Stimulated activated CD4-positive, alpha-beta T cell treated with anti-CD3 and anti-CD28 coated beads, Interleukin-15, amount 100 ng/mL, for 48 hours (primary cell): ENCODE measurements at regions not wholly inside any gene's neighbourhood (a gene's known extent, or its start where the extent isn't known, plus 50 kb on each side); places are given as distances from the start of the nearest gene placed in this dataset.
A peak's percentile ranks its signal among the peaks of the same experiment; 100 is the strongest.
"Not testable (repeated sequence)": the region's sequence is repeated elsewhere in the genome, so short reads cannot be mapped to it uniquely, and the experiment has no call there.

Experiments used
- DNase-seq, 2 donors: peaks; one replicate each; pipeline ENCODE4 v3.0.0-alpha.2; 2020; ENCODE audit warnings: low read depth in 2 of 2

DNA sequence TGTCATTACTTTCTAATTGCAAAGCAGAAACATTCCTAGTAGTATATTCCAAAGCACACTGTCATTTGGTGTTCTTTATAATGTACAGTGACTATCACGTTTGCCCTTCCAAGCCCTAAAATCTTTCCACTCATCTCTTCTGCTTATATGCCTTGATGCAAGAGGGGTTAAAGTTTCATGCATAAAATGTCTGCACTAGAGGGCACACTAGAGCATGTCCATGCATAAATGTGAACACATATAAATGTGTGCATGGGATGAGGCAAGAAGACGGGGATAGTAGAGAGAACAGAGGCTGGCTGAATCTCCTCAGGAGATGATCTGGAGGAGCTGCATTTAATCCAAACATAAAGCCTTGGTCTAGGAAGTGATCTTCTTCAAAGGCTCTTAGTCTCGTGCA is 352.8 kb downstream of the BCL2L11 start:
- DNase-seq, result not testable (repeated sequence)

DNA sequence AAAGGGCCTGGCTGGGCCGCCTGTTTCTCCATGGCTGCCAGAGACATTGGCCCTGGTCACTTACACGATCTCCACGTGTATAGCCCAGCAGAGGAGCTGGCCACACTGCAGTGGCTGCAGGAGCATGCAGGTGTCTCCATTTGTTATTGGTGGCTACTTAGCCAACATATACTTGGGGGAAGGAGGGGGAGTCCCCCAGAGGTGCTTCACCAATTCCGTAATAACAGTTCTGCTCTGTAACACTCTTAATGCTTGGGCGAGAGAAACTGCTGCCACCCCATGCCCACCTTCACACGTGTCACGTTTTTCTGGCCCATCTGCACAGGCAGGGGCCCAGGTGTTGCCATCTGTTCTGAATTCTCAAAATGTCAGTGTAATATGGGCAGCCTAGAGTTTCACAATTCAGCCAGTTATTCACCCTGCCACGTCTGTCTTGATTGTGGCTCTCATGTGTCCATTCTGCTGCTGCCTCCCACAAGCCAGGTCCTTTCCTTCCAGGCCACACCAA is 353.5 kb downstream of the BCL2L11 start:
- not testable (repeated sequence) for DNase-seq

DNA sequence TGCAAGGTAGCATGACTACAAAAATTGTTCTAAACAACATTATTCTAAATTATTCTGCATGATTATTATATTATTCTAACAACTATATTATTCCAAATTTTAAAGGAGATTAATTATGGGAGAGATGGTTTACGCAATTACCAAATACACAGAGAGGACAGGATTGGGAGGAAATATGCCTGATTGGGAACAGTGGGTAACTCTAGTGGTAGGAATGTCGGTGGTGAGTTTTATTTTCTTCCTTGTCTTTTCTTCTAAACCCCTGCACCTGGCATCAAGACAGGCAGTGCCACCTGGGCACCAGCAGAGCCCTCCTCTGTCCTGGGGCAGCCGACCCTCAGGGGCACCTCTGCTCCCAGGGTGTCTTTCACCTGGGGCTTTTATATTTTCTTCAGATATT is 357.6 kb downstream of the BCL2L11 start:
- not testable (repeated sequence) for DNase-seq

DNA sequence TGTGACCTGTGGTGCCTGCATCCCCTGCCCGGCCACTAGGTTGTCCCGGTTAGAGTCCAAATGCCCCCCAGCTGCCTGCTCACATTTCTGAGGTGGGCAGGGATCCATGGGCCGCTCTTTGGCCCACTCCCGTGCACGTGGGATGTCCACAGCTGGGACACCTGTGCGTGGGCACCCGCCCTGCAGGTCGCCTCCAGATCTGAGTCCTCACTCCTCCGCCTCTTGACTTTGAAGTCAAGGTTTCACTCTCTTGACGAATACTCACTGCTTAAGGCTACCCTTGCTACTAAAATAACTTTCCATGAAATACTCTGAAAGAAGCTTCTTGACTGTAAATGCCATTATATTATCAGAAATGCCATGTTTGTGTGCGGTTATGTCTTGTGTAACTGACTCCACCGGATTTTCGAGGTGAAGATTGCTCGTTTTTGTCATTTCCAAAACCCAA is 358.2 kb downstream of the BCL2L11 start:
- DNase-seq, result not testable (repeated sequence)

DNA sequence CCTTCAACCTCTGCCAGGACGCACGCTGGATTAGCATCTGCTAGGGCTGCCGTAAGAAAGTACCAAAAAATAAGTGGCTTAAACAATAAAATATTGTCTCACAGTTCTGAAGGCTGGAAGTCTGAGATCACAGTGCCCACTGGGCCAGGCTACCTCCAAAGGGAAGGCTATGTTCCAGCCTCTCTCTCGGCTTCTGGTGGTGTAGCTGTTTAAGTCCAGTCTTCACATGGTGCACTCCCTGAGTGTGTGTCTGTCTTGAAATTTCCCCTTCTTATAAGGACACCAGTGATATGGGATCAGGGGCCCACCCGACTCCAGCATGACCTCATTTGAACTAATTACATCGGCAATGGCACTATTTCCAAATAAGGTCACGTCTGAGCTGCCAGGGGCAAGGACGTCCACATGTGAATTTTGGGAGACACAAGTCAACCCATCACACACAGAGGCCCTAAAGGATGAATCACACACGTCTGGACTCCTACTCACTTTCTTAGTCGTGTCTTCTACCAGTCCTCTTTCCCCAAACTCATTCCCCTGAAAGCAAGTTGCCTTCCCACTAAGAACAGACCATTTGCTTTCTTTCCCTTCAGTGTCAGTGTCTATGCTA is 359.4 kb downstream of the BCL2L11 start:
- DNase-seq, result peak in 1 of 2 donors; percentile 60

DNA sequence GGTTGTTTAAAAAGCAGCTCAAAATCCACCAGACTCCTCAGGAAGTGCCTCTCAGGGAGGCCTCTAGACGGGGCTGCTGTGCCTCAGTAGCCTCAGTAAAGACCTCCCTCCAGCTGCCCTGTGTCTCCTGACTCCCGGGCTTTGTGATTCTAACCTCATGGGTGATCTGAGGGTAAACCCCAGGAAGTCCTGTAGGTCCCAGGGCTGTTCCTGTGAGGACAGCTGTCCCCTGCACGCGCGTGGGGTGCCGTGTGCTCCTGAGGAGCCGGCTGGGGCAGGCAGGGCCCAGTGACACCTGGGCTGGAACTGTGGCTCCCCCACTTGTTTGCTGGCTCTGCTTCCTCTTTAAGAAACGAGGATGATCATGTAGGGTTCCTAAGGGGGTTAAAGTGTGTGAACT is 359.9 kb downstream of the BCL2L11 start:
- not testable (repeated sequence) for DNase-seq

DNA sequence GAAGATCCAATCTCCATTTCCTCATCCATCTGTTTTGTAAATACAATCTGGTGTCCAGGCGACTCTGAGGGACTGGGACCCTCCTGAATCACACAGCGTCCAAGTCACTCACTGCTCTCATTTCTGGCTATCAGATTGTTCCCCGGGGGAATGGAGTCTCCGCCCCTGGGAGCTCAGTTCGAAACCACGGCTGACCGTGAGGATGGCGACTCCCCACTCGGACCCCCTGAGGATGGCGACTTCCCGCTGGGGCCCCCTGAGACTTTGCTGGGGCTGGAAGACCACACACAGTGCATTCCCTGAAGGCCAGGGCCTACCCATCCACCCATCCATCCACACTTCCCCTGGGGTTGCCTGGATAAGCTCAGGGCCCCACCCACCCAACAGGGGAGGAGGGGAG is 360.5 kb downstream of the BCL2L11 start:
- DNase-seq, result not testable (repeated sequence)

DNA sequence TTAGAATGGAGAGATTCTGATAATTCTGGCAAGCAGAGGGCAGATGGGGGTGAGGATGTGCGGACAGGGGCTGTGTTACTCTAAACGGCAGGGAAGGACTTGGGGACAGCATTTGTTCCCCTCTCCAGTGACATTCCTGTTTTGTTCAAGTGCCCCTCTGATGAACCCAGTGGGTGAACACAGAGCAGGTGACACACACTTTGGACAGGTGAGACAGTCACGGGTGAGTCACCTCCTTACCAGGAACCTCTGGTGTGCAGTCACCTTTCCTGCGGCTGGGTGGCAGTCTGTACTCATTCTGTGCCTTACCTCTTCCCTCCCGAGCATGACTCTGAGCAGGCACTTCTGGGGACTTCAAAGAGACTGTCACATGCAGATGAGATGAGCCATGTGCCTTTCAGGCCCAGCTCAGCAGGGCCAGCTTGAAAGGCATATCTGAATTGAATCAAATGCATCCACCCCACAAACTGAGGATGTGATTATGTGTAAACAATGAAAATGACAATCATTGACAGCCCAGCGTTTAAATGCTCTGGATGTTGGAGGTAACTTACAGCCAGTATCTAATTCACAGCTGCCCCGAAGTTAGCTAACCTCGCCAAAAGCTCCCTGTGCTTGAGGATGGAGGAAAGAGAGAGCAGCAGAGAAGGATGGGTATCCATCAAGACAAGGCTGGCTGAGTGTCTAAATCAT is 362.4 kb downstream of the BCL2L11 start:
- DNase-seq, result not testable (repeated sequence)

DNA sequence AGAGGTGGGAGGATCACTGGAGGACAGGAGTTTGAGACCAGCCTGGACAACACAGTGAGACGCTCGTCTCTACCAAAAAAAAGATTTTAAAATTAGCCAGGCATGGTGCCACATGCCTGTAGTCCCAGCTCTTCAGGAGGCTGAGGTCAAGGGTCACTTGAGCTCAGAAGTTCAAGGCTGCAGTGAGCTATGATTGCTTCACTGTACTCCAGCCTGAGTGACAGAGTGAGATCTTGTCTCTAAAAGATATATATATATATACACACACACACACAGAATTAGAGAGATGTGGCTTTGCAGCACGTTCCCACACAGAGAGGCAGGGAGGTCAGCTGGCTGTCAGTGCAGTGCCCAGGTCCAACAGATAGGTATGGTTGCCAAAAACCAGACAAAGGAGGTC is 363.4 kb downstream of the BCL2L11 start:
- DNase-seq, result not testable (repeated sequence)

DNA sequence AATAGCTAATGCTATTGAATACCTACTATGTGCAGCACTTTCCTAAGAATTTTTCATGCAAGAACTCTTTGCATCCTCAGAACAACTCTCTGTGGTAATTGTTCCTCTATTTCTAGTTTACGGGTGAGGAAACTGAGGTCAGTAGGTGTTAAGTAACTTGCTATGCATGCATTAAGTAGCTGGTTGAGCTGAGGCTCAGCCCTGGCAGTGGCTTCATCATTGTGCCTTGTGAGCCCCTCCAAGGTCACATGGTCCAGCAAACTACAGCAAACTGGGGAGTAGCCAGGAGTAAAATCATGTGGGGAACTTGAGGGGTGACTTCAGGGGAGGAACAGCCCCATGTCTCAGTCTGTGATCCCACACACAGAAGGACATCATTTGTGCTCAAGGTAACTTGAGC is 365.2 kb downstream of the BCL2L11 start:
- not testable (repeated sequence) for DNase-seq

DNA sequence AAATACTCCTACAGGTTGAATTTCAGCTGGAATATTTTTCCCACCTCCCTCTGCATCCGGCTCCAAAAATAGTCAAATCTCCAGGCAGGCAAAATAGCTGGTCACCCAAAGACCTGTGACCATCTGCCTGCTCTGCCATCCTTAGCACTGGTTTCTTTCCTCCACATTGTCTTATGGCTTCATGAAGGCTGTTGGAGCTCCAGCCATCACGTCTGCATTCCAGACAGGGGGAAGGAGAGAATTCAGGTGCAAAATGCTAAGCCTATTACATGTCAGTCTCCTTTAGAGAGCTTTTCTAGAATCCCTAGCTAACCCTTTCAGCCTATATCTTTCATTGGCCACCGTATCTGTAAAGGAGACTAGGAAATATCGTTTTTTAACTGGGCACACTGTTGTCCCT is 367.7 kb downstream of the BCL2L11 start:
- DNase-seq, result not testable (repeated sequence)

DNA sequence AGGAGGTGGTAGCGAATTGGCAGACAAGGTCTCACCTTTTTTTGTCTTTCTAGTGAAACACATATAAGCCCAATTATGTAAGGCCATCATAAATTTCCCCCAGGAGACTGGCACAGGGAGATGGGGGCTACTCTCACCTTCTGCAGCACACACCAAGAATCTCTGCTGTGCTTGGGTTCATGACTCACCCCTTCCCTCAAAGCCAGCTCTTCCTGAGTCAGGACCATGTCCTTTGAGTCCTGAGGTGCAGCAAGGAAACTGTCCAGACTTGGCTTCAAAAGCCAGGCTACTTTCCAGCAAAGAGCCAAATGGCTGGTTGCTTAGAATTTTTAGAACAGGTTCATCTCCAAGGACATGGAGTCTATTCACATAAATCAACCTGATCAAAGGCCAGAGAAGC is 368.7 kb downstream of the BCL2L11 start:
- DNase-seq, result not testable (repeated sequence)

DNA sequence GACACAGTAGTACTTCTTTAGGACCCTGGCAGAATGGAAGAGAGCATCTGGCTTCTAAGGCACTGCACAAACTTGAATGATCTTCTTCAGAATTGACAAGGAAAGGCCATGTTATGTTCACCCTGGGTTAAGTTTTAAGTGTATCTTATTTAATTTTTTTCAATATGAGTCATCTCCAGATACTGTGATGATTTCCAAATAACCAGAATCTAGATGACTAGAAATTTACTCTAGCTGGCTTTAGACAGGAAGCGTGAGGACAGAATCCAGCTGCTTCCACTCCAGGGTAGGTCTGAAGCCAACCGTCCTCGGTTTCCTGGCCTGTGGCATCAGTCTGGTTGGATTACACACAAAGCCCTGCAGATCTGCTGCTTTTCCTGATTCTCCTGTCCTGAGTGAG is 370.5 kb downstream of the BCL2L11 start:
- not testable (repeated sequence) for DNase-seq

DNA sequence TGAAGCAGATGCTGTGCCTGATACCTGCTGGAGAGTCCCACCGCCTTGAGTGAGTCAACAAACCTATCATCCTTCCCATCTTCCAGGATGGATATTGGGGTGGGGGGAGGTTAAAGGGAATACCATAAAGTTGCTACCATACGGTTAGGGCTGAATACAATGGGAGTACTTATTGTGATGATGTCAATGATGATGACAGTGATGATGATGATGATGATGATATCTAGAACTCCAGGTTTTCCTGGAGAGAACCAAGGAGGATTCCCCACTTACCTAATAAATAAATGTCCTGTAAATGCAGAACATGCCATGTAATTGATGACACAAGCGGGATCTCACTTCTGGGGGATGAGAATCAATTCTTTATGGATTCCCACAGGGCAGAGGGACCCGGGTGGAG is 370.9 kb downstream of the BCL2L11 start:
- DNase-seq, result not testable (repeated sequence)

DNA sequence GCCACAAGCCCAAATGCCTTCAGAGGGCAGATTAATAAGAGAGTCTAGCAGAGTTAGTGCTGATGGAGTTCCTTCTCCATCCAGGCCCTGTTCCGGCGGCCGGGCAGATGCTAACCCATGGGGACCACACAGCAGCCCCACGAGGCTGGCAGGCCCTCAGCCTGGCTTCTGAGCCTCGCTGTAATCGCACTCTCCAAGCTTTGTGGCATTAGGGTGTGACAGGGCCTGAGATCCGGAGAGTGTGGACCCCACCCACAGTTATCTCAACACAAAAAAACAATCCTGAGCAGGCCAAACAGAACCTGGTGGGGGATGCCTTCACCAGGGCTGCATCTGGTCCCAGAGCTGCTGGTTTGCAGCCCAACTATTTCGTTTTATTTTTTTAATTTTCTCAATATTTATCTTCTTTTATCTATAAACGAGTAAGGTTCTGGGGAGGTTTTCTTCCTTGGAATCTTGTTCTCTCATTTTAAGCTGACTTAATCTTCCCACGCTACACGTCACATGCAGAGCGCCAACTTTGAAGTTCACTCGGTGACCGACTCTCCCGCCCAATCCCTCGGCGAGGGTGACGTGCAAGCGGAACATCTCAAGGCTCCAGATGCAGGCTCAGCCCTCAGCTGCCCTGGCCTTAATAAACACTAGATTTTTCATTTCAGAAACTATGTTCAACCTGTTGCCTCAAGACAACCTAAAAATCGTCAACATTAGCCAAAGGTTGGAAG is 372.4 kb downstream of the BCL2L11 start:
- not testable (repeated sequence) for DNase-seq

DNA sequence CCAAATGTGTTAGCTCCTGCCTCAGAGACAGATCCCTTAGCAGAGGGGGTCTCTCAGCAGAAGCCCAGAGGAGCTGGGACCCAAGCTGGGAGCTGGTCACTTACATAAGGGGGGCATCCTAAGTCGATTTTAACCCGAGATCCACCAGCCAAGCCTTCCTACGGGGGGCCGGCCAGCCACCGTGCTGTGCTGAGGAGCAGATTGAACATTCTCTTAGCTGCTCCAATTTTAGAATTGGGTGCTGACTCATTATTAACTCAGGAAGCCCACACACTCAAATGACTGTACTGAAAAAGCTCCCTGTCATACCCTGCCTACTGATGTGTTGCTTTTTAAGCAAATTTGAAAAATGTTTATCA is 373.0 kb downstream of the BCL2L11 start:
- not testable (repeated sequence) for DNase-seq

DNA sequence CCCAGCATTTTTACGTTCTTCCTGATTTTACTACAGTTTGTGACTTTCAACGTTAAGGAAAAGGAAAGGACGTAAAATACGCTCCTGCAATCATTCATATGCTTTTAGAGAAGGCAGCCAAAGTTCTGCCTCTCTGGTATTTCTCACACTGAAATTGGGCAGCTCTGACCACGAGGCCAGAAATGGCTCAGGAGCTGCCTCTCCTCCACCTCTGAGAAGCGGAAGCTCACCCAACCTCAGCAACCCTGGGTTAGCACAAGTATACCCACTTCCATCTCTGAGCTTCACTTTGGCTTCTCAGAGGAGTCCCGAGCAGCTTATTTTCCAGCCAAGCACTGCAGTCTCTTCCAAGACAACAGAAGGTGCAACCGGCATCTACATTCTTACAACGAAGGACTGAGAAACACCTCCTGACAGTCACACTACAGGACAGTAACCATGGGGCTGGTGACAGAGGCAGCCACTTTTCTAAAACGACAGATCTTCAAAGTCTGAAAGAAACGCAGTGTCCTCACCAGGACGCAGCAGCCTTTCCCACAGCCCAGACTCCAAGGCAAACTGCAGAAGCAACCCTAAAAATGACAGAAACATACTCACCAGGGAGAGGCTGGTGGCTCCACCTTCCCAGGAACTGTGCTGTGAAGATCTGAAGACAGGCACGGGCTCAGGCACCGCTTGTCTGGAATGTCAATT is 373.7 kb downstream of the BCL2L11 start:
- DNase-seq, result not testable (repeated sequence)

DNA sequence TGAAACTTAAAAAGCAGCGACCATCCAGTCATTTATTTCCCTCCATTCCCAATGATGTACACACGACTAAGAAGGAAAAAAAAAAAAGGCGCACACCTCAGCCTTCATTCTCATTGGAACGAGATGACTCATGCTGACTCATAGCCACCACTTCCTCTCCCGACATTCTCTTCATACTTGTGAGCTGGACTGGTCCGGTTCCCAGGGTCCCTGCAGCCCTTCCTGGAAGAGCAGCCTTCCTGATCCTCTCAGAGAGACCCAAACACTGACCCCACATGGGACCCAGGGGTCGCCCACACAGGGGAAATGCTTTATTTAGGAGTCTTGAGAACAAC is 374.2 kb downstream of the BCL2L11 start:
- DNase-seq, result not testable (repeated sequence)

DNA sequence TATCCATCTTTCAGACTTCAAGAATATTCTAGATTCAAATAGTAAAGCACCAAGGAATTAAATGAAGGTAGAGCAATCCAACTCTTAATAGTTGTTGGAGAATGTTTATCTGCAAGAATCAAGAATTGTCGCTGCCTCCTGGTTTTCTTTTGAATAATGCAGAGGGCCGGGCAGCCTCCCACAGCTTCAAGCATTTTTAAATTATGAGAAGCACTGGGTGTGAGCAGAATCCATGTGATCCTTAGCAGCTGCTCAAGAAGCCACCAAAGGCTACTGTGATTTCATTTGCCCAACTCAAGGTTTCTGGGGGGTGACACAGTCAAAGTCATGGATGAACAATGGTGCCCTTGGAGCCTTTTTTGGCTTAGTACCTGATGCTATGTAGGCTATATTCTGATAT is 374.9 kb downstream of the BCL2L11 start:
- not testable (repeated sequence) for DNase-seq

DNA sequence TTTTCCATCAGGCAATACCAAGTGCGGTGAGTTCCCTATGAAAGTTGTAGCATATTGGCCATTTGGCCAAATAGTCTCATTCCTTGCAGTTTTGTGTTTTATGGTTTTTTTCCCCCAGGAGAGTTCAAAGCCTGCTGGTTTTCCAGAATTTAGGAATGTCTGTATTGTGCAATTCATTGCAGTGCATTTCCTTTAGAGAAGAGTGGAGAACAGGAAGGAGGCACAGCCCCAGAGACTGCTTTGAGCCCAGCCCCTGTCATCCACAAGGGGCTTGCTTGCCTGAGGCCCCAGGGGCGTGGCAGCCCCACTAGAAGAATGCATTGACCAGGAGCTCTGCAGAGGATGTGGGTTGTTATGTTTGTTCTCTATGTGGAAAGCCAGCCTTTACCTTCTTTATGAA is 375.5 kb downstream of the BCL2L11 start:
- DNase-seq, result not testable (repeated sequence)

DNA sequence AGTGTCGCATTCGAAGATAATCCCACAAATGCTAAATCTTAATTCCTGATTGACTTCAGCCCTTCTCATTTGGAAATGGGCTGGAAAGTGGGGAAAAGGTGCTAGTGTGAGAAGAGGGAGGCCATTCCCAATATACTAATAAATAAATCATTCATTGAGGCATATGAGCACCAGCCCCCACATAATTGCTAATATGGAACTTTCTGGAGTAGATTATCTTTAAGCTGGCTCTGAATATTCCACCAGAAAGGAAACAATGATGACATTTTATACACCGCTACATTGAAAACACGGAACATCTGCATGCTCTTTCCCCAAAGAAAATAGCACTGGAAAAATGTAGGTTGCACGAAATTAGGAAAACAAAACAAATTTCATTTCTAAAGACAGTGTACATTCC is 376.1 kb downstream of the BCL2L11 start:
- not testable (repeated sequence) for DNase-seq

DNA sequence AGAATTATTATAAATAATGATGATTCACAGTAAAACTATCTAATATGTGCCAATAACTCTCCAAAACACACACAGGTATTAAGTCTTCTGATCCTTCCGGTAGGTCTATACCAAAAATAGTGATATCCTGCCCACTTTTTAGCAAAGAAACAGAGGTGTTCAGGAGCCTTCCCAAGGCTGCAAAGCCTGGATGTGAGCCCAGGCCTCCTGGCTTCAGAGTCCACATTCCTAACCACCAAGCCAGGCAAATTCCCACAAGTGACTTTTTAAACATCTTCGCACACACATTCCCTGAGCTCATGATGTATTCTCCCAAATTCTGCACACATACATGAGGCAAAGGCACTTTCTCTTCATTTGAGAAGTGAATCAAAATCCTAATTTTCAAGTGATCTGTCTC is 376.6 kb downstream of the BCL2L11 start:
- DNase-seq, result not testable (repeated sequence)
